Smooth muscle cell of the brain vasculature (primary cell): ENCODE measurements at regions not wholly inside any gene's neighbourhood (a gene's known extent, or its start where the extent isn't known, plus 50 kb on each side); places are given as distances from the start of the nearest gene placed in this dataset.
"Not testable (repeated sequence)": the region's sequence is repeated elsewhere in the genome, so short reads cannot be mapped to it uniquely, and the experiment has no call there.

ENCODE experiments used
- DNase-seq: peaks from one replicate; pipeline ENCODE4 v3.0.0-alpha.2; 2012; ENCODE audit warnings: low read depth, low spot score

GRCh38 chr13:22813531-22814377, 367.0 kb upstream of the SGCG start:
- DNase-seq, result not testable (repeated sequence)

GRCh38 chr13:22814433-22814832, 366.3 kb upstream of the SGCG start:
- not testable (repeated sequence) for DNase-seq

GRCh38 chr13:22821589-22821988, 359.2 kb upstream of the SGCG start:
- DNase-seq, result no peak

GRCh38 chr13:22825186-22825585, 355.6 kb upstream of the SGCG start:
- DNase-seq, result no peak

- DNase-seq, result no peak
Measured at GRCh38 chr13:22828081-22828480, 352.7 kb upstream of the SGCG start.

- no peak for DNase-seq
Measured at GRCh38 chr13:22836475-22836874, 344.3 kb upstream of the SGCG start.

- DNase-seq, result no peak
Measured at GRCh38 chr13:22837980-22838647, 342.7 kb upstream of the SGCG start.

- DNase-seq, result no peak
Measured at GRCh38 chr13:22839603-22840530, 340.9 kb upstream of the SGCG start.

GRCh38 chr13:22846551-22846950, 334.2 kb upstream of the SGCG start:
- no peak for DNase-seq

- no peak for DNase-seq
Measured at GRCh38 chr13:22848539-22849052, 332.2 kb upstream of the SGCG start.

- no peak for DNase-seq
Measured at GRCh38 chr13:22855926-22856325, 324.9 kb upstream of the SGCG start.

- not testable (repeated sequence) for DNase-seq
Measured at GRCh38 chr13:22858980-22859379, 321.8 kb upstream of the SGCG start.

- DNase-seq, result not testable (repeated sequence)
Measured at GRCh38 chr13:22859411-22859810, 321.4 kb upstream of the SGCG start.

- no peak for DNase-seq
Measured at GRCh38 chr13:22861958-22862466, 318.8 kb upstream of the SGCG start.

GRCh38 chr13:22862478-22862877, 318.3 kb upstream of the SGCG start:
- no peak for DNase-seq

- DNase-seq, result no peak
Measured at GRCh38 chr13:22866221-22866620, 314.6 kb upstream of the SGCG start.

GRCh38 chr13:22871231-22871630, 309.5 kb upstream of the SGCG start:
- DNase-seq, result no peak

- no peak for DNase-seq
Measured at GRCh38 chr13:22874839-22875238, 305.9 kb upstream of the SGCG start.

- DNase-seq, result no peak
Measured at GRCh38 chr13:22877421-22877820, 303.4 kb upstream of the SGCG start.

GRCh38 chr13:22880741-22881720, 299.7 kb upstream of the SGCG start:
- DNase-seq, result no peak
